Effector memory CD8-positive, alpha-beta T cell (primary cell): ENCODE measurements at regions not wholly inside any gene's neighbourhood (a gene's known extent, or its start where the extent isn't known, plus 50 kb on each side); places are given as distances from the start of the nearest gene placed in this dataset.

Experiments
- ATAC-seq: fragments of 150-1000 bp; cut with Tn5 transposase; replicated peaks from 2 replicates; pipeline ENCODE4 v1.10.0; 2021; ENCODE audit warnings: mild to moderate bottlenecking, moderate library complexity
- DNase-seq, 3 experiments: peaks; one replicate each; pipeline ENCODE4 v3.0.0; 2021
- H3K27ac Mint-ChIP-seq, 2 donors: one replicate each; pipeline ENCODE4 v1.8.0; 2022; ENCODE audit warnings: mild to moderate bottlenecking in 2 of 2, mixed read lengths in 2 of 2, moderate library complexity in 2 of 2
- H3K27me3 Mint-ChIP-seq, 2 donors: one replicate each; pipeline ENCODE4 v1.8.0; 2022; ENCODE audit warnings: mixed read lengths in 2 of 2
- H3K36me3 Mint-ChIP-seq: one replicate; pipeline ENCODE4 v1.8.0; 2022; ENCODE audit warnings: mild to moderate bottlenecking, moderate library complexity, mixed read lengths; ENCODE audit not compliant: insufficient read depth
- H3K4me1 Mint-ChIP-seq, 2 donors: one replicate each; pipeline ENCODE4 v1.8.0; 2022; ENCODE audit warnings: low read depth in 2 of 2, mixed read lengths in 2 of 2
- H3K4me3 Mint-ChIP-seq, 2 donors: one replicate each; pipeline ENCODE4 v1.8.0; 2022; ENCODE audit warnings: mild to moderate bottlenecking in 2 of 2, mixed read lengths in 2 of 2, moderate library complexity in 2 of 2
- H3K9me3 Mint-ChIP-seq, 2 donors: one replicate each; pipeline ENCODE4 v1.8.0; 2022; ENCODE audit warnings: mixed read lengths in 2 of 2

DNA sequence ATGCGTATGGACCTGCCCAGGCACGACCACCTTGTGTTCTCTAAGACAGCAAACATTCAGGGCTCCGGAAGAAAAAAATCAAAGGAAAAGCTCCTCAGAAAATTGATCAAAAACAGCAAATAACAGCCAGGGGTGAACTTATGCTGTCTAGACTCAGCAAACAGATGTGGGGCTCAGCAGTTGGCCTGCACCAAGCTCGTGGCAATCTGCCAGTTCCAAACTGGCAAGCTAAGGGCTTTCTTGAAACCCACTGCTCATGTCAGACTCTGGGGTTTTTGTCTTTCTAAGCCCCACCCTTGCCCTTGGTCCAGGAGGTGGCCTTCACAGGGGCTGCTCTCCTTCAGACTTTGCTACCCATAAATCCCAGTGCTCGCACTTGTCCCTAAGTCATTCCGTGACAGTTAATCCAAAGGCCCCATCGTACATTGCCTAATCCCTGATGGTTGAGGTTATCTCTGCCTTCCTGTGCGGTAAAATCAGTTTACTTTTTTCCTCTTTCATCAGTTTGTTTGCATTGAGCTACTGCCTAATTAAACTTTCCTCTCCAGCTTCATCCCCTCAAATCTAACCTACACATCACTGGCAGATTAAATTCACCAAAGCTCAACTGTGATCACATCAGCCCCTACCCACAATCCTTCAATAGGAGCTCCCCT lies 408.0 kb downstream of the LRATD1 start:
- ATAC-seq (no peak), DNase-seq (no peak)
- Mint-ChIP-seq H3K4me1 (peaks cover 0 to 3% of the 10 kb centered on the region in 2 donors), H3K27me3 (peaks cover 15 to 47% of the 10 kb centered on the region in 2 donors), H3K27ac (no peak overlapping the region), H3K36me3 (no peaks in the 10 kb centered on the region), H3K9me3 (peaks cover 0 to under 1% of the 10 kb centered on the region in 2 donors), H3K4me3 (no peak overlapping the region)

DNA sequence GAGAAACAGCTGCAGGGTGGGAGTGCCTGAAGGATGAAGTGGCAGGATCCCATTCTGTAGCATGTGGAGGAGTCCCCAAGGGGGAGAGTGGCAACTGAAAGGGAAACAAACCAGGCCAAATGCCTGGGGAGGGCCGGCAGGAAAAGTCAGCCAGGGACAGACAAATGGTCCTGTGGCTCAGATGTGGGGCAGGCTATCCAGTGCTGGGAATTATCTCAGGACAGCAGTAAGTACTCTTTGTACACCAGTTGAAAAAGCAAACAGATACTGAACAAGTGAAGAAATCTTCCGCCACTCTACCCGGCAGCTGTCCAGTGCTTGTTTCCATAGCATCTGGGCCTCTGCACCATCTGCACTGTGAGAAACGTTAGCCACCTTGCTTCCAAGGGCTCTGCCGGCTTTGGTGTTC lies 408.9 kb downstream of the LRATD1 start:
- ATAC-seq (no peak), DNase-seq (no peak)
- Mint-ChIP-seq H3K27ac (no peak overlapping the region), H3K27me3 (peaks cover 15 to 42% of the 10 kb centered on the region in 2 donors), H3K4me1 (peaks cover 0 to 3% of the 10 kb centered on the region in 2 donors), H3K4me3 (no peak overlapping the region), H3K36me3 (no peaks in the 10 kb centered on the region), H3K9me3 (no peaks in the 10 kb centered on the region)

DNA sequence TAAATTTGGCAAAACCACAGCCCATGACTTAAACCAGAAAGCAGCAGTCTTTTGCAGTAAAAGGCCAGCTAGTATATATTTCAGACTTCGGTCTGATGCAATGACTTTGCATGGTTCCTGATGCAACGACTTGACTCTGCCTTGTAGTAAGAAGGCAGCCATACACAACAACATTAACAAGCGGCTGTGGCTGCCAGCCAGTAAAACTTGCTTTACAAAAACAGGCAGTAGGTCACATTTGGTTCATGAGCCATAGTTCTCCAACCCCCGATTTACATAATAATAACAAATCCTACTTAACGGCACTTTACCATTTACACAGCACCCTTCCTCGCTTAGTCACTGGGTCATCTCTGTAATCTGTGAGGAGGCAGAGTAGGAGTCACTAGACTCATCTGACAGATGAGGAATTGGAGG lies 410.3 kb downstream of the LRATD1 start:
- Mint-ChIP-seq H3K27ac (no peak overlapping the region), H3K4me3 (no peak overlapping the region), H3K9me3 (no peaks in the 10 kb centered on the region), H3K36me3 (peaks cover 1% of the 10 kb centered on the region), H3K27me3 (peaks cover 15 to 34% of the 10 kb centered on the region in 2 donors), H3K4me1 (no peaks in the 10 kb centered on the region)
- ATAC-seq (no peak), DNase-seq (no peak)

DNA sequence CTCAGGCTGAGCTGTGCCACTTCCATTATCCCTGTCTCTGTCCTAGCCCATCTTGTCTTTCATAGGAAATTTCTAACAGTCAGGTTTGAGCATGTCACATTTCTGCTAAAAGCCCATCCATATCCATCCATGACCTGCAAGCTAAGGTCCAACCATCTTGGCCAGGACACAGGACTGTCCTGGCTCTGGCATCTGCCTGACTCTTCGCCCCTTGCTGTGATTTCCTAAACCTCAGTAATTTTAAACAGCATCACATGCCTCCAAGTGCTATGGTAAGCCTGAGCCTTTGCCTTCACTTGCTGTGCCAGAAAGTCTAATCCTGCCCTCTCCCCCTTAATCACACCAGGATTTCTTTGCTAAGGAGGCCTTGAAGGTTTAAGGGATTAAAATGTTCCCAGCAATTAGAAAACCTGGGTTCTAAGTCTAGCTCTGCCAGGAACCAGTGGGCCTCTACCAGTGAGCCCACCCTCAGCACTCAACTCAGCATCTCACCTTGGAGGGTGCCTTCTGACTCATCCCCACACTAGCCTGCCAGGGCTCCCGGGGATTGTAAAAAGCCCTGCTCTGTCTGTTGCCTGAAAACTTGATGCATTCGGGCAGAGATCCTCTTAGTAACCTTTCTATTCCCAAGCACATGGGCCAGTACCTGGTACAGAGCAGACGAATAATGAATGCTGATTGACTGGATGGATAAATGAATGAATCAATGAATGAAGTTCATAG lies 411.0 kb downstream of the LRATD1 start:
- H3K27me3 Mint-ChIP-seq: peaks cover 15 to 34% of the 10 kb centered on the region in 2 donors
- ATAC-seq (no peak), DNase-seq (no peak)
- H3K9me3 Mint-ChIP-seq: no peaks in the 10 kb centered on the region
- no peak overlapping the region for H3K27ac Mint-ChIP-seq
- H3K4me1 Mint-ChIP-seq: no peaks in the 10 kb centered on the region
- H3K4me3 Mint-ChIP-seq: no peak overlapping the region
- peaks cover 3% of the 10 kb centered on the region for H3K36me3 Mint-ChIP-seq

- Mint-ChIP-seq H3K27ac (no peak overlapping the region), H3K36me3 (peaks cover 3% of the 10 kb centered on the region), H3K9me3 (no peaks in the 10 kb centered on the region), H3K27me3 (peaks cover 15 to 34% of the 10 kb centered on the region in 2 donors), H3K4me3 (no peak overlapping the region), H3K4me1 (peaks cover 0 to 2% of the 10 kb centered on the region in 2 donors)
- ATAC-seq: no peak
- no peak for DNase-seq
Measured at GRCh38 chr2:15045054-15045453, 412.5 kb downstream of the LRATD1 start.

- Mint-ChIP-seq H3K4me1 (peaks cover 0 to 4% of the 10 kb centered on the region in 2 donors), H3K27me3 (peaks cover 6 to 15% of the 10 kb centered on the region in 2 donors), H3K27ac (no peak overlapping the region), H3K9me3 (no peaks in the 10 kb centered on the region), H3K36me3 (peaks cover 3% of the 10 kb centered on the region), H3K4me3 (no peak overlapping the region)
- DNase-seq (no peak), ATAC-seq (no peak)
Measured at GRCh38 chr2:15047184-15047583, 414.7 kb downstream of the LRATD1 start.

- ATAC-seq (no peak), DNase-seq (no peak)
- Mint-ChIP-seq H3K9me3 (no peaks in the 10 kb centered on the region), H3K4me3 (no peak overlapping the region), H3K27me3 (peaks cover 5 to 8% of the 10 kb centered on the region in 2 donors), H3K27ac (no peak overlapping the region), H3K4me1 (peaks cover 0 to 4% of the 10 kb centered on the region in 2 donors), H3K36me3 (peaks cover 3% of the 10 kb centered on the region)
Measured at GRCh38 chr2:15048000-15048399, 415.5 kb downstream of the LRATD1 start.

- H3K4me1 Mint-ChIP-seq: peaks cover 0 to 4% of the 10 kb centered on the region in 2 donors
- DNase-seq (no peak), ATAC-seq (no peak)
- H3K27me3 Mint-ChIP-seq: no peaks in the 10 kb centered on the region
- no peak overlapping the region for H3K27ac Mint-ChIP-seq
- H3K36me3 Mint-ChIP-seq: peaks cover 3% of the 10 kb centered on the region
- no peak overlapping the region for H3K4me3 Mint-ChIP-seq
- no peaks in the 10 kb centered on the region for H3K9me3 Mint-ChIP-seq
Measured at GRCh38 chr2:15049096-15049993, 416.8 kb downstream of the LRATD1 start.

DNA sequence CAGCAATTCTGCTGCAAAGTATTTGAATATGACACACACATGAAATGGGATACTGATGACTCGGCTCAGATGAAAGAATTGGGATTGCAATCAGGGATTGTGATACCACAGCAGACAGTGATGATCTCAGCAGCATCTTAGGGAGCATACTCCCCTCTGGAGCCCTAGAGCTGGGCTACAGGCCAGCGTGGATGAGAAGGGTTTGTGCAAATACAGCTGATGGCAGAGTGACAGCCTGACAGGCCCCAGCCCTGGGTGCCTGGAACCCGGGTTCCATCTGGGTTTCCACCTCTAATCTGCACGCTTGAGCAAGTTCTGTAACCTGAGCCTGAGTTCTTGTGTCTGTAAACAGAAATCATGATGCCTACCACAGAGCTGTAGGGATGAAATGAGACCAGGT lies 418.0 kb downstream of the LRATD1 start:
- H3K27ac Mint-ChIP-seq: no peak overlapping the region
- H3K27me3 Mint-ChIP-seq: peaks cover 8% of the 10 kb centered on the region in 2 donors
- no peak for ATAC-seq
- peaks cover 0 to 4% of the 10 kb centered on the region in 2 donors for H3K4me1 Mint-ChIP-seq
- H3K4me3 Mint-ChIP-seq: no peak overlapping the region
- no peaks in the 10 kb centered on the region for H3K9me3 Mint-ChIP-seq
- no peak for DNase-seq
- H3K36me3 Mint-ChIP-seq: peaks cover 3% of the 10 kb centered on the region

DNA sequence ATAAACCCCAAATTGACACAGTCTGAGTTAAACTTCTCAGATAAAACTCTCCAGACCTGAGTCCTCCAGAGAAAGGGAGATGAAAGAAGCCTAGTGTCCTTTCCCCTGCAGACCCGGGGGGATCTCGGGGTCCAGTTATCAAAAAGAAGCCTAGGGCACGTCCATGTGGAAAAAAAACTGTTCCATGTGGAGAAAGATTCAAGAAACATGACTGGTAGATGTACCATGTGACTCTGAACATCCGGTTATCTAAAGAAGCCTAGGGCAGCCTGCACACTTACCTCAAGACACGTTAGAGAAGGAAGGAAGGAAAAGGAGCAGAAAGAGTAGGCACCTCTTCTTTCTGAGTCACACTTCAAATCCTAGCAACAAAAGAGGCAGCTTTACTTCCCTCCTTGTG lies 421.0 kb downstream of the LRATD1 start:
- H3K4me3 Mint-ChIP-seq: no peak overlapping the region
- no peak overlapping the region for H3K27ac Mint-ChIP-seq
- no peaks in the 10 kb centered on the region for H3K9me3 Mint-ChIP-seq
- no peak for DNase-seq
- H3K4me1 Mint-ChIP-seq: peaks cover 0 to 4% of the 10 kb centered on the region in 2 donors
- H3K27me3 Mint-ChIP-seq: peaks cover 8% of the 10 kb centered on the region in 2 donors
- no peaks in the 10 kb centered on the region for H3K36me3 Mint-ChIP-seq
- no peak for ATAC-seq

DNA sequence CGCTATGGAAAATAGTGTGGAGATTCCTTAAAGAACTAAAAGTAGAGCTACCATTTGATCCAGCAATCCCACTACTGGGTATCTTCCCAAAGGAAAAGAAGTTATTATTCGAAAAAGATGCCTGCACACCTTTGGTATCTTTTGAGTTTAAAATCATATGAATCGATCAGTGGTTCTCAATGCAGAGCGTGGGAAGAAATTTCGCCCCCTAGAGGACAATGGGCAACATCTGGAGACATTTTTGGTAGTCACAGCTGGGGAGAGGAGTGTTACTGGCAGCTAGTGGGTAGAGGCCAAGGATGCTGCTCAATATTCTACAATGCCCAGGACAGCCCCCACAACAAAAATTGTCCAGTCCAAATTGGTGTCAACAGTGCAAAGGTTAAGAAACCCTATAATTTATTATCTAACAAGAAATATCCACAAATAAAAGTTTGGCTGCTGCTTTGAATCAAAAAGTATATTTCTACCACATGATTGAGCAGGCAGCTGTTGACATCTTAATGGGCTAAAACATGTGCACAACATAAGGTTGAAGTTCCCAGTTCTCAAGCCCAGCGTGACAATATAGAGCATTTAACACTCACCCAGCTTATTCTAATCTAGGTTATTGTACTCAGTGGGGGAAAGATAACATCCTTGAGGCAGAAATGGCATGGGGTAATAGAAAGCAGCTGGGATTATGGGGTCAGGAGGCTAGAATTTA lies 425.7 kb downstream of the LRATD1 start:
- H3K9me3 Mint-ChIP-seq: no peaks in the 10 kb centered on the region
- H3K4me3 Mint-ChIP-seq: no peak overlapping the region
- H3K27ac Mint-ChIP-seq: no peak overlapping the region
- DNase-seq: no peak
- H3K27me3 Mint-ChIP-seq: peaks cover 15 to 38% of the 10 kb centered on the region in 2 donors
- no peak for ATAC-seq
- H3K4me1 Mint-ChIP-seq: peaks cover 0 to 2% of the 10 kb centered on the region in 2 donors
- H3K36me3 Mint-ChIP-seq: no peaks in the 10 kb centered on the region

- no peak for DNase-seq
- Mint-ChIP-seq H3K36me3 (no peaks in the 10 kb centered on the region), H3K27me3 (peaks cover 15 to 43% of the 10 kb centered on the region in 2 donors), H3K9me3 (no peaks in the 10 kb centered on the region), H3K4me3 (no peak overlapping the region), H3K27ac (no peak overlapping the region), H3K4me1 (peaks cover 0 to 2% of the 10 kb centered on the region in 2 donors)
- ATAC-seq: no peak
Measured at GRCh38 chr2:15058721-15059157, 426.2 kb downstream of the LRATD1 start.
